WTC11 (cell line): ENCODE measurements at regions not wholly inside any gene's neighbourhood (a gene's known extent, or its start where the extent isn't known, plus 50 kb on each side); places are given as distances from the start of the nearest gene placed in this dataset.

Experiments used
- CREB1 ChIP-seq: sonication (generic); formaldehyde crosslinking; IDR thresholded peaks from 2 replicates; pipeline ENCODE4 v1.8.0; 2023; ENCODE audit warnings: mild to moderate bottlenecking, missing genetic modification reagents
- GABPB1 ChIP-seq: sonication (generic); formaldehyde crosslinking; IDR thresholded peaks from 2 replicates; pipeline ENCODE4 v1.8.1; 2023; ENCODE audit warnings: mild to moderate bottlenecking, missing genetic modification reagents
- IRF2 ChIP-seq: sonication (generic); formaldehyde crosslinking; IDR thresholded peaks from 2 replicates; pipeline ENCODE4 v1.8.0; 2022; ENCODE audit warnings: low read depth, missing genetic modification reagents, borderline replicate concordance
- JUN ChIP-seq: sonication (generic); formaldehyde crosslinking; IDR thresholded peaks from 2 replicates; pipeline ENCODE4 v1.8.0; 2023; ENCODE audit warnings: mild to moderate bottlenecking, missing genetic modification reagents
- MXD4 ChIP-seq: fragments of 250-450 bp; sonication (Bioruptor Pico); IDR thresholded peaks from 2 replicates; pipeline ENCODE4 v1.8.0; 2021; ENCODE audit warnings: mild to moderate bottlenecking, moderate library complexity, borderline replicate concordance
- NFYB ChIP-seq: sonication (generic); formaldehyde crosslinking; conservative IDR thresholded peaks from 2 replicates; pipeline ENCODE4 v1.8.0; 2022; ENCODE audit warnings: low read depth, missing genetic modification reagents
- TF ChIP-seq, protein P1 (sequence below): fragments of 200-600 bp; IDR thresholded peaks from 2 replicates; pipeline ENCODE4 v1.8.0; 2022; ENCODE audit warnings: antibody characterized with exemption
- TF ChIP-seq, protein P2 (sequence below): sonication (generic); formaldehyde crosslinking; IDR thresholded peaks from 2 replicates; pipeline ENCODE4 v1.8.0; 2022; ENCODE audit warnings: mild to moderate bottlenecking, missing genetic modification reagents

DNA sequence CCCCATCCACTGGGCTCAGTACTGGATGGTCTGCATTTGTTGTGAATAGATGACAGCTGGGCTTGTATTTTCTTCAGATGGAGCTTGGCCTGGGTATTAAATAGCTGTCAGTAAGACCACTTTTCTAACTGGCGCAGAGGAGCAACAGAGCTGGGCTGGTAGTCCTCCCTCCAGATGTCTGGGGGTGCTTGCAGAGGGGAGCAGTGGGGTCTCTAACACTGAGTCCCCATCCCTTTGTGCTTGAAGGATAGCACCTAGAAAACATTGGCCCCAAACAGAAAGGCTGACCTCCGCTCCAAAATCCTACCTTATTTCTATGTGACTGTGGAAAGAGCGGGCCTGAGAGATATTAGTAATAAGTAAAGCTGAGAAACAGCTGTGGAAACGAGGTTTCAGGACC, 131.6 kb upstream of the E2F8 start:
- TF ChIP-seq, protein P1, sequence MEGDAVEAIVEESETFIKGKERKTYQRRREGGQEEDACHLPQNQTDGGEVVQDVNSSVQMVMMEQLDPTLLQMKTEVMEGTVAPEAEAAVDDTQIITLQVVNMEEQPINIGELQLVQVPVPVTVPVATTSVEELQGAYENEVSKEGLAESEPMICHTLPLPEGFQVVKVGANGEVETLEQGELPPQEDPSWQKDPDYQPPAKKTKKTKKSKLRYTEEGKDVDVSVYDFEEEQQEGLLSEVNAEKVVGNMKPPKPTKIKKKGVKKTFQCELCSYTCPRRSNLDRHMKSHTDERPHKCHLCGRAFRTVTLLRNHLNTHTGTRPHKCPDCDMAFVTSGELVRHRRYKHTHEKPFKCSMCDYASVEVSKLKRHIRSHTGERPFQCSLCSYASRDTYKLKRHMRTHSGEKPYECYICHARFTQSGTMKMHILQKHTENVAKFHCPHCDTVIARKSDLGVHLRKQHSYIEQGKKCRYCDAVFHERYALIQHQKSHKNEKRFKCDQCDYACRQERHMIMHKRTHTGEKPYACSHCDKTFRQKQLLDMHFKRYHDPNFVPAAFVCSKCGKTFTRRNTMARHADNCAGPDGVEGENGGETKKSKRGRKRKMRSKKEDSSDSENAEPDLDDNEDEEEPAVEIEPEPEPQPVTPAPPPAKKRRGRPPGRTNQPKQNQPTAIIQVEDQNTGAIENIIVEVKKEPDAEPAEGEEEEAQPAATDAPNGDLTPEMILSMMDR: no peak
- TF ChIP-seq JUN (no peak), MXD4 (CRISPR knock-in tag) (no peak), IRF2 (no peak), NFYB (no peak), CREB1 (no peak), GABPB1 (no peak)
- TF ChIP-seq, protein P2, sequence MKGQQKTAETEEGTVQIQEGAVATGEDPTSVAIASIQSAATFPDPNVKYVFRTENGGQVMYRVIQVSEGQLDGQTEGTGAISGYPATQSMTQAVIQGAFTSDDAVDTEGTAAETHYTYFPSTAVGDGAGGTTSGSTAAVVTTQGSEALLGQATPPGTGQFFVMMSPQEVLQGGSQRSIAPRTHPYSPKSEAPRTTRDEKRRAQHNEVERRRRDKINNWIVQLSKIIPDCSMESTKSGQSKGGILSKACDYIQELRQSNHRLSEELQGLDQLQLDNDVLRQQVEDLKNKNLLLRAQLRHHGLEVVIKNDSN (CRISPR knock-in tag): no peak
